B cell (primary cell): ENCODE measurements at regions not wholly inside any gene's neighbourhood (a gene's known extent, or its start where the extent isn't known, plus 50 kb on each side); places are given as distances from the start of the nearest gene placed in this dataset.

ENCODE experiments used
- CTCF ChIP-seq: fragments of 200-600 bp; IDR thresholded peaks from one replicate; pipeline ENCODE4 v1.8.0; 2022; ENCODE audit warnings: antibody characterized with exemption, mild to moderate bottlenecking
- EZH2 ChIP-seq: IDR thresholded peaks from 2 replicates; pipeline ENCODE4 v1.6.1; 2012; ENCODE audit warnings: borderline replicate concordance, low read depth, mild to moderate bottlenecking, moderate library complexity, low read length; ENCODE audit not compliant: insufficient read depth, poor library complexity, severe bottlenecking

DNA sequence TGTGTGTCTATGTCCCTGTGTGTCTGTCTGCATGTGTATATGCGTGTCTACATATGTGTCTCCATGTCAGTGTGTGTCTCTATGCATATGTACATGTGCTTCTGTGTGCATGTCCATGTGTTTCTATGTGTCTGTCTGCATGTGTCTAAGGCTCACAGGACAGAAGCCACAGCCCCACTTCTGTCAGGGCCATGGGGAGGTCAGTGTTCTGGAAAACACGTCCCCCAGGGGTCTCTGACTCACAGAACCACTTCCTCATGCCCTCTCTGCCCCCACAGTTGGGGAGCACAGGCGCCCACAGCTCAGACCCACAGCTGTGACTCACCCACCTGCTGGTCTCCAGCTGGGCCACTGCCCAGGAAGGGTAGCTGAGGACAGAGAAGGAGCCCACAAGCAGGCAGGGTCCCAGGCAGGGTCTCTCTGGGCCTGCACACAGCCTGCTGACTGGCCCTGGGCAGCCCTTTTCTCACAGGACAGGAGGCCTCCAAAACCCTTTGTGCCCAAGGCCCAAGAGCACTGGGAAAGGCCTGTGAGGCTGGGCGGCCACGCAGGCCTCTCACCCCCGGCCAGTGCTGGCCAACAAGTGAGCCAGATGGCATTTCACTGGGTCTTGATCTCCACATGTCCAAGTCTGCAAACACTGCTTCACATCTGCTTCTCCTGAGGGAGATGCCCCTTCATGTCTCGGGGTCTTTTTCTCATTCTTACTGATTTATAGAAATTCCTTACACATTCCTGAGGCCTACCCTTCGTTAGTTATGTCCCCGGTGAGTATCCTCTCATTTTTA lies 102.9 kb upstream of the FAM20C start:
- TF ChIP-seq CTCF (no peak), EZH2 (no peak)
